ENCODE measurements at regions not wholly inside any gene's neighbourhood (a gene's known extent, or its start where the extent isn't known, plus 50 kb on each side); places are given as distances from the start of the nearest gene placed in this dataset.

- intact Hi-C loops (cut with DNase I) = no loop called here
- H3K27me3 ChIP-seq = no peaks in the 10 kb centered on the region
These were observed 159.4 kb downstream of the NHLRC3 start for GRCh38 chr13:39197647-39198007.

GRCh38 chr13:39200249-39200910, 162.1 kb downstream of the NHLRC3 start:
- Histone ChIP-seq H3K27me3 (no peaks in the 10 kb centered on the region), H3K4me3 (no peak overlapping the region), H3K4me1 (ENCODE audit: insufficient read depth) (no peaks in the 10 kb centered on the region), H3K36me3 (no peaks in the 10 kb centered on the region), H3K27ac (no peak overlapping the region), H3K9me3 (no peaks in the 10 kb centered on the region)
- intact Hi-C loops (cut with DNase I) = no loop called here
- WGBS, 3 donors = 61 to 72% (median 66%) methylated on average over 4 of the region's 4 CpGs
- TF ChIP-seq EP300 (IDR thresholded peaks at IDR 0.05) (no peak), POLR2A (IDR thresholded peaks at IDR 0.05) (no peak), CTCF (IDR thresholded peaks at IDR 0.05) (no peak)
- no peak for DNase-seq

More at GRCh38 chr13:39197647-39198007, 159.4 kb downstream of the NHLRC3 start:
- no peaks in the 10 kb centered on the region for H3K36me3 ChIP-seq
- no peaks in the 10 kb centered on the region for H3K4me1 ChIP-seq (ENCODE audit: insufficient read depth)
- H3K4me3 ChIP-seq = no peak overlapping the region
- DNase-seq = no peak
- no peak for TF ChIP-seq EP300 (IDR thresholded peaks at IDR 0.05)
- TF ChIP-seq CTCF (IDR thresholded peaks at IDR 0.05) = no peak
- no peak for TF ChIP-seq POLR2A (IDR thresholded peaks at IDR 0.05)
- no peak overlapping the region for H3K27ac ChIP-seq
- H3K9me3 ChIP-seq = no peaks in the 10 kb centered on the region

- Histone ChIP-seq H3K4me1 (ENCODE audit: insufficient read depth) (no peaks in the 10 kb centered on the region), H3K27ac (no peak overlapping the region), H3K27me3 (no peaks in the 10 kb centered on the region), H3K9me3 (no peaks in the 10 kb centered on the region), H3K4me3 (no peak overlapping the region), H3K36me3 (no peaks in the 10 kb centered on the region)
- DNase-seq = no peak
- TF ChIP-seq EP300 (IDR thresholded peaks at IDR 0.05) (no peak), POLR2A (IDR thresholded peaks at IDR 0.05) (no peak), CTCF (IDR thresholded peaks at IDR 0.05) (no peak)
- WGBS, 3 donors = 65 to 86% (median 79%) methylated on average over 3 to 4 of the region's 4 CpGs
- intact Hi-C loops (cut with DNase I) = no loop called here
These were observed 162.9 kb downstream of the NHLRC3 start for GRCh38 chr13:39201180-39201579.

- intact Hi-C loops (cut with DNase I) = no loop called here
- TF ChIP-seq EP300 (IDR thresholded peaks at IDR 0.05) (no peak), CTCF (IDR thresholded peaks at IDR 0.05) (no peak), POLR2A (IDR thresholded peaks at IDR 0.05) (no peak)
- Histone ChIP-seq H3K27me3 (no peaks in the 10 kb centered on the region), H3K4me1 (ENCODE audit: insufficient read depth) (no peaks in the 10 kb centered on the region), H3K27ac (no peak overlapping the region), H3K36me3 (no peaks in the 10 kb centered on the region), H3K9me3 (no peaks in the 10 kb centered on the region), H3K4me3 (no peak overlapping the region)
- DNase-seq = no peak
- 68 to 94% (median 77%) methylated on average over 7 of the region's 7 CpGs for WGBS, 3 donors
These were observed 164.5 kb downstream of the NHLRC3 start for GRCh38 chr13:39202746-39203145.
